Keratinocyte (primary cell): ENCODE measurements at regions not wholly inside any gene's neighbourhood (a gene's known extent, or its start where the extent isn't known, plus 50 kb on each side); places are given as distances from the start of the nearest gene placed in this dataset.

Experiments used
- DNase-seq: peaks from one replicate; pipeline ENCODE4 v3.0.0-alpha.2; 2011; ENCODE audit warnings: low read depth, missing footprints, low spot score
- FAIRE-seq: peaks from 2 replicates; lab custom pipeline; 2011; peaks lifted over from hg19 to GRCh38; lab: Jason Lieb, UNC
- H2AFZ ChIP-seq: 2 replicates; pipeline ENCODE4 v1.6.0; 2012; ENCODE audit warnings: low read length, control low read depth, inconsistent platforms; ENCODE audit not compliant: control insufficient read depth
- H3K27ac ChIP-seq: 2 replicates; pipeline ENCODE4 v1.5.1; 2011; ENCODE audit warnings: low read length; ENCODE audit not compliant: control insufficient read depth, insufficient read depth
- H3K27me3 ChIP-seq: 3 replicates; pipeline ENCODE4 v1.6.0; 2011; ENCODE audit warnings: low read length; ENCODE audit not compliant: control insufficient read depth, insufficient read depth; ENCODE audit errors: extremely low read depth
- H3K36me3 ChIP-seq, 2 experiments: 2 replicates in 1 of 2; 3 replicates in 1 of 2; pipeline ENCODE4 v1.5.1; 2011; ENCODE audit warnings: low read length in 2 of 2, mild to moderate bottlenecking in 1 of 2; ENCODE audit not compliant: control insufficient read depth in 2 of 2, insufficient read depth in 2 of 2; ENCODE audit errors: extremely low read depth in 1 of 2
- H3K4me1 ChIP-seq: 3 replicates; pipeline ENCODE4 v1.5.1; 2011; ENCODE audit warnings: low read length; ENCODE audit not compliant: control insufficient read depth, insufficient read depth; ENCODE audit errors: extremely low read depth
- H3K4me2 ChIP-seq: 3 replicates; pipeline ENCODE4 v1.6.0; 2011; ENCODE audit warnings: low read depth, low read length; ENCODE audit not compliant: control insufficient read depth, insufficient read depth; ENCODE audit errors: extremely low read depth
- H3K4me3 ChIP-seq, 3 experiments: fragments of 200-600 bp in 1 of 3; sonication (generic) in 1 of 3; 2 replicates in 2 of 3; 3 replicates in 1 of 3; pipeline ENCODE4 v1.5.1; 2011 to 2016; ENCODE audit warnings: low read length in 3 of 3, mild to moderate bottlenecking in 3 of 3, control low read depth in 2 of 3, inconsistent platforms in 1 of 3, low read depth in 1 of 3, mixed read lengths in 1 of 3, mixed run types in 1 of 3, moderate library complexity in 1 of 3; ENCODE audit not compliant: control insufficient read depth in 2 of 3, insufficient read depth in 2 of 3; ENCODE audit errors: extremely low read depth in 1 of 3
- H3K79me2 ChIP-seq: 2 replicates; pipeline ENCODE4 v1.6.0; 2012; ENCODE audit warnings: low read length; ENCODE audit not compliant: control insufficient read depth, insufficient read depth
- H3K9ac ChIP-seq: 3 replicates; pipeline ENCODE4 v1.6.0; 2011; ENCODE audit warnings: low read length; ENCODE audit not compliant: control insufficient read depth, insufficient read depth; ENCODE audit errors: extremely low read depth
- H3K9me1 ChIP-seq: 3 replicates; pipeline ENCODE4 v1.6.0; 2011; ENCODE audit warnings: low read length; ENCODE audit not compliant: control insufficient read depth, insufficient read depth; ENCODE audit errors: extremely low read depth
- H3K9me3 ChIP-seq: 2 replicates; pipeline ENCODE4 v1.5.1; 2012; ENCODE audit warnings: low read depth, low read length; ENCODE audit not compliant: control insufficient read depth
- H4K20me1 ChIP-seq: 3 replicates; pipeline ENCODE4 v1.6.0; 2011; ENCODE audit warnings: low read length; ENCODE audit not compliant: control insufficient read depth, insufficient read depth; ENCODE audit errors: extremely low read depth
- CTCF ChIP-seq, 3 experiments: IDR thresholded peaks in 1 of 3; conservative IDR thresholded peaks in 1 of 3; optimal IDR thresholded peaks in 1 of 3; 2 replicates in 2 of 3; 3 replicates in 1 of 3; pipeline versions ENCODE3 to v1.5.1; 2011; ENCODE audit warnings: low read length in 3 of 3, mild to moderate bottlenecking in 3 of 3, moderate library complexity in 2 of 3, control low read depth in 1 of 3, inconsistent platforms in 1 of 3; ENCODE audit not compliant: insufficient read depth in 2 of 3; ENCODE audit errors: extremely low read depth in 1 of 3
- EZH2 ChIP-seq: IDR thresholded peaks from one replicate; pipeline ENCODE4 v1.6.1; 2012; ENCODE audit warnings: inconsistent platforms, mild to moderate bottlenecking, low read length, moderate library complexity
- dilution Hi-C: fragments of 300-500 bp; cut with MboI; formaldehyde crosslinking; loops from one replicate; pipeline ENCODE4 v1.7.0; 2020; ENCODE audit warnings: low sequenced_read_pairs; ENCODE audit not compliant: extremely low pct_ligation_motif_present

- Histone ChIP-seq H2AFZ (no peak overlapping the region), H3K79me2 (no peaks in the 10 kb centered on the region), H3K9ac (no peak overlapping the region), H3K27ac (no peak overlapping the region), H3K4me3 (no peak overlapping the region), H3K9me1 (no peaks in the 10 kb centered on the region), H3K9me3 (peaks cover 2% of the 10 kb centered on the region), H4K20me1 (no peaks in the 10 kb centered on the region), H3K4me2 (no peak overlapping the region), H3K36me3 (no peaks in the 10 kb centered on the region), H3K4me1 (no peaks in the 10 kb centered on the region), H3K27me3 (no peaks in the 10 kb centered on the region)
- dilution Hi-C loops, result no loop called here
- no peak for FAIRE-seq
- DNase-seq, result no peak
- TF ChIP-seq CTCF (optimal IDR thresholded peaks at IDR 0.05 in 1 of 3, IDR thresholded peaks at IDR 0.05 in 1 of 3, conservative IDR thresholded peaks at IDR 0.05 in 1 of 3; ENCODE audit: extremely low read depth in 1 of 3, insufficient read depth in 2 of 3, low read length in 3 of 3), result no peak
- no peak for TF ChIP-seq EZH2
Observed at GRCh38 chrX:1084689-1085088, 127.8 kb downstream of the CRLF2 start.

- no peak for DNase-seq
- H3K27me3 ChIP-seq, result no peaks in the 10 kb centered on the region
- FAIRE-seq, result no peak
- dilution Hi-C loops, result no loop called here
- H3K36me3 ChIP-seq, result no peaks in the 10 kb centered on the region
- no peak overlapping the region for H3K4me2 ChIP-seq
- no peak overlapping the region for H3K4me3 ChIP-seq
- H4K20me1 ChIP-seq, result no peaks in the 10 kb centered on the region
- TF ChIP-seq CTCF (optimal IDR thresholded peaks at IDR 0.05 in 1 of 3, IDR thresholded peaks at IDR 0.05 in 1 of 3, conservative IDR thresholded peaks at IDR 0.05 in 1 of 3; ENCODE audit: extremely low read depth in 1 of 3, insufficient read depth in 2 of 3, low read length in 3 of 3) (no peak), EZH2 (no peak)
- H2AFZ ChIP-seq, result no peak overlapping the region
- H3K9ac ChIP-seq, result no peak overlapping the region
- peaks cover 6% of the 10 kb centered on the region for H3K9me3 ChIP-seq
- no peaks in the 10 kb centered on the region for H3K79me2 ChIP-seq
- no peaks in the 10 kb centered on the region for H3K9me1 ChIP-seq
- no peaks in the 10 kb centered on the region for H3K4me1 ChIP-seq
- H3K27ac ChIP-seq, result no peak overlapping the region
Observed at GRCh38 chrX:1076871-1077651, 135.4 kb downstream of the CRLF2 start.
